ENCODE measurements at regions not wholly inside any gene's neighbourhood (a gene's known extent, or its start where the extent isn't known, plus 50 kb on each side); places are given as distances from the start of the nearest gene placed in this dataset.

DNA sequence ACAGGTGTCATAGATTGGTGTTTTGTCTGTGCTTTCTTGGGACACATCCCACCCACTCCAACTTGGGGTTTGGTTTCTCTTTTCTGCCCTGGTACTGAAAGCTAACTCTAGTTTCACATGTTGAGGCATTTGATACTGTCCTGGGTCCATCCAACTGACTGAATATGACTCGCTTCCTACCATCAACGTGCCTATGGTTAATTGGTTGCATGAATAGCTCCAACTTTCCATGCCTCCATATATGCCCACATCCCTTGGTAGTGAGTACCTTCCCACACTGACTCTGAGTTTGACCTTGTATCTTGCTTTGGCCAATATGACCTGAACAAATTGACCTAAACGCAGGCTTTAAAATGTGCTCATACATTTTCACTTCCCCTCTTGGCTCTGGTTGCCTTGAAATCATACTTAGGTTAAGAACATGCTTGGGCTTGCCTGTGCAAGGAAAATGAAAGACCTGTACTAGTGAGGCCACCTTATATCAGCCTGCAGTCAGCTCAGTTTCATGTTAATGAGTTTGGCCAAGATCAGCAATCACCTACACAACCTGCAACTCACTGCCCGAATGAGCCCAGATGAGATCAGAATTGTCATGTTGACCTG, 81.0 kb upstream of the KCNK2 start:
- TF ChIP-seq, protein P1, sequence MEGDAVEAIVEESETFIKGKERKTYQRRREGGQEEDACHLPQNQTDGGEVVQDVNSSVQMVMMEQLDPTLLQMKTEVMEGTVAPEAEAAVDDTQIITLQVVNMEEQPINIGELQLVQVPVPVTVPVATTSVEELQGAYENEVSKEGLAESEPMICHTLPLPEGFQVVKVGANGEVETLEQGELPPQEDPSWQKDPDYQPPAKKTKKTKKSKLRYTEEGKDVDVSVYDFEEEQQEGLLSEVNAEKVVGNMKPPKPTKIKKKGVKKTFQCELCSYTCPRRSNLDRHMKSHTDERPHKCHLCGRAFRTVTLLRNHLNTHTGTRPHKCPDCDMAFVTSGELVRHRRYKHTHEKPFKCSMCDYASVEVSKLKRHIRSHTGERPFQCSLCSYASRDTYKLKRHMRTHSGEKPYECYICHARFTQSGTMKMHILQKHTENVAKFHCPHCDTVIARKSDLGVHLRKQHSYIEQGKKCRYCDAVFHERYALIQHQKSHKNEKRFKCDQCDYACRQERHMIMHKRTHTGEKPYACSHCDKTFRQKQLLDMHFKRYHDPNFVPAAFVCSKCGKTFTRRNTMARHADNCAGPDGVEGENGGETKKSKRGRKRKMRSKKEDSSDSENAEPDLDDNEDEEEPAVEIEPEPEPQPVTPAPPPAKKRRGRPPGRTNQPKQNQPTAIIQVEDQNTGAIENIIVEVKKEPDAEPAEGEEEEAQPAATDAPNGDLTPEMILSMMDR (IDR thresholded peaks at IDR 0.05; ENCODE audit: insufficient read depth, low read length), result no peak
- TF ChIP-seq POLR2AphosphoS5 (IDR thresholded peaks at IDR 0.05; ENCODE audit: low read depth), result no peak

Data from HL-60 (cell line).